ENCODE measurements at regions not wholly inside any gene's neighbourhood (a gene's known extent, or its start where the extent isn't known, plus 50 kb on each side); places are given as distances from the start of the nearest gene placed in this dataset.

DNA sequence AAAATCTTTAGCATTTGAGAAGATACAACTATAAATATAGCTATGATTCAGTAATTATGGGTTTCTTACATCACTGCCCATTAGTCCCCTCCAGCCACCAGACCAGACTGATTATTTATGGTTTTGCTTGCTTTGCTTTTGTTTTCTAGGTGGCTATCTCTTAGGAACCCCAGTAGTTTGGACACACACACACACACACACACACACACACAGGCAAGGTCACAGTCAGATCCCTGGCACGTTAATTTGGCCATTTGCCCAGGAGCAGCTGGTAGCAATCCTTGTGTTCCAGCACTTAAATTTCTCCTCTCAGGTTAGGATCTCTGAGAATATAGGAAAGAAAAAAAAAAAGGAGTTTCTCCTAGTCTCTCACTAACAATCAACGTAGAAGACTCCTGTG, 90.2 kb upstream of the RESF1 start:
- DNase-seq (ENCODE audit: low spot score) (peak; percentile 36), FAIRE-seq (no peak)

DNA sequence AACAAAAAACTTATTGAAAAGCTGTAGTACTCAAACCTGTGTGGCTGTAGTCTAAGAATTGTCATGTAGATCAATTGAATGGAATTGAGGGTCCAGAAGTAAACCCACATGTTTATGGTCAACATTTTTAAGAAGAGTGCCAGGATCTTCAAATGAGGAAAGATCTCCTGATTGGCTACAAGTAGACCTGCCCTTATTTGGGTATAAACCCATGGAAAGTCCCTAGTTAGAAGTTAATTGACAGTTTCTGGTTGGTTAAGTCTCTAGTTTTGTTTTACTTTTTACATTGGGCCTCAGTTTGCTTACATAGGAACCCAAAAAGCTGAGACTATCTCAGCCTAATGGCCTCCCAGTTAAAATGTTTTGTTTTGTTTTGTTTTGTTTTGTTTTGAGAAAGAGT, 91.9 kb upstream of the RESF1 start:
- FAIRE-seq = no peak

GRCh38 chr12:31866523-31866922, 92.7 kb upstream of the RESF1 start:
- DNase-seq (ENCODE audit: low spot score) (no peak), FAIRE-seq (no peak)

More for the DNA sequence above, 91.9 kb upstream of the RESF1 start:
- DNase-seq (ENCODE audit: low spot score) = no peak

DNA sequence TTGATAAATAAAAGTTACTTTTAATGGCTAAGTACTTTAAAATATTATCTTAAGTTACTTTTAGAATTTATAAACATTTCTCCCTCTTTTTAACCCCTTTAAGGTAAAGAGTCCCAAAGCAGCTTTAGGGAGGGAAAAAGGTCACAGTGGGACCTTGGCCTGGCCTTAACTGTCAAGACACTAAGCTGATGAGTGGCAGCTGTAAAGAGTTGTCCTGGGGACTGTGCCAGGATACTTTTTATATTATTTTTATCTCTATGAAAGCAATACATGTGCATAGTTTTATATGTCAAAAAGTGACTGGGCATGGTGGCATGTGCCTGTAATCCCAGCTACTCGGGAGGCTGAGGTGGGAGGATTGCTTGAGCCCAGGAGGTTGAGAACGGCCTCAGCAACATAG, 94.2 kb upstream of the RESF1 start:
- DNase-seq (ENCODE audit: low spot score) = no peak
- no peak for FAIRE-seq

- FAIRE-seq (no peak), DNase-seq (ENCODE audit: low spot score) (no peak)
Measured at GRCh38 chr12:31861360-31861759, 97.9 kb upstream of the RESF1 start.

GRCh38 chr12:31860401-31860800, 98.8 kb upstream of the RESF1 start:
- no peak for DNase-seq (ENCODE audit: low spot score)
- no peak for FAIRE-seq

DNA sequence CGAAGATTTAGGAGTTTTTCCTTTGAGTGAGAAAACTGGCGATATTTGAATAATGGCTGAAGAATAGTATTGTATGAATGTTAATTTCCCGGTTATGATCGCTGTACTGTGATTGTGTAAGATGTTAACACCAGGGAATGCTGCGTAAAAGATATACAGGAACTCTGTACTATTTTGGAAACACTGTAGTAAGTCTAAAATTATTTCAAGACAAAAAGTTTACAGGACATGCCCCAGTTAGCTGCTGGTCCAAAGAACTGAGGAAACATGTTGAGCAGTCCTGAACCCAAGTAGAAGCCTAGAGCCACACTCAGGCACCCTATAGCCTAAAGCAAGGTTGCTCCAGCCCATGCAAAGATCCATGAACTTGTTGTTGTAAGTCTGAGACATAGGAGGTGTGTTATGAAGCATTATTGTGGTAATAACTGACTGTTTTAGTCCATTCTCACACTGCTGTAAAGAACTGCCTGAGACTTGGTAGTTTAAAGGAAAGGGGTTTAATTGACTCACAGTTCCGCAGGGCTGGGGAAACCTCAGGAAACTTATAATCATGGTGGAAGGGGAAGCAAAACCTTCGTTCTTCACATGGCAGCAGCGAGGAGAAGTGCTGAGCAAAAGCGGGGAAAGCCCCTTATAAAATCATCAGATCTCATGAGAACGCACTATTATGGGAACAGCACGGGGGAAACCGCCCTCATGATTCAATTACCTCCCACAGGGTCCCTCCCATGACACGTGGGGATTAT, 99.8 kb upstream of the RESF1 start:
- DNase-seq (ENCODE audit: low spot score) (no peak), FAIRE-seq (no peak)

GRCh38 chr12:31855427-31855826, 103.8 kb upstream of the RESF1 start:
- DNase-seq (ENCODE audit: low spot score) = no peak
- FAIRE-seq = no peak

DNA sequence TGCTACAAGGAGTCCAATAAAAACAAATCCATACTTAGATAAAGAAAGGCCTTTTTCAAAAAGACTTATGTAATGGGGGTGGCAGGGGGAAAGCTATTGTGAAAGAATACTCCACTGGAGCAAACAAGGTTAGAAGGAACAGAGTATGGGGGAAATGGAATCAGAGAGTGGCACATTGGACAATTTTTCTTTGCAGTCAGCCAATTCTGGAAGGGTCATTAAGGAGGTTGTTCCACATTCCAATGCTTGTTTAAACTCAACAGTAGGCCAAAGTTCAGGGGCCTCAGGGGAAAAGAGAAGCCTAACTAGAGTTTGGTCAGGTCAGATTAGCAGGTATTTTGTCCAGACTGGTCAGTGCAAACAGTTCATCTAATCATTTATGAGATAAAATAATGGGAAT, 105.2 kb upstream of the RESF1 start:
- DNase-seq (ENCODE audit: low spot score) (no peak), FAIRE-seq (no peak)

- FAIRE-seq = no peak
Measured at GRCh38 chr12:31853520-31853919, 105.7 kb upstream of the RESF1 start.

GRCh38 chr12:31850268-31850667, 108.9 kb upstream of the RESF1 start:
- FAIRE-seq (no peak), DNase-seq (ENCODE audit: low spot score) (no peak)

More at GRCh38 chr12:31853520-31853919, 105.7 kb upstream of the RESF1 start:
- no peak for DNase-seq (ENCODE audit: low spot score)

GRCh38 chr12:31849090-31849687, 110.0 kb upstream of the RESF1 start:
- no peak for DNase-seq (ENCODE audit: low spot score)

DNA sequence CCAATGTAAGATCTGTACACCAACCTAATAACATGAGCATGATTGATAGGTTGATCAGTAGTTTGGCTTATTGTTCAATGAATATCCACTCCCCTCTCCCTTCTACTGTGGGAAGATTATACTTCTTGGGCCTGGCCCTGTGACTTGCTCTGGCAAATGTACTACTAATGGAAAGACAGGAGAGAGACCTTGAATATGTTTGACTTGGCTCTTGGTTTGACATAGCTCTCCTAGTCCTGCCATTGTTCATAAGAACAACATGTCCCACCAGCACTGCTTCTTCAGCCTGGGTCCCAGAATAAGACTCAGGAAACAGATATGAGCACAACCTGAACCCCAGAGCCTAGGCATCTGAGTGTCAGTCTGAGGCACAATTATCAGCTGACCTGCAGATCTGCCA, 112.8 kb upstream of the RESF1 start:
- DNase-seq (ENCODE audit: low spot score) (no peak), FAIRE-seq (no peak)

More at GRCh38 chr12:31849090-31849687, 110.0 kb upstream of the RESF1 start:
- FAIRE-seq = no peak

DNA sequence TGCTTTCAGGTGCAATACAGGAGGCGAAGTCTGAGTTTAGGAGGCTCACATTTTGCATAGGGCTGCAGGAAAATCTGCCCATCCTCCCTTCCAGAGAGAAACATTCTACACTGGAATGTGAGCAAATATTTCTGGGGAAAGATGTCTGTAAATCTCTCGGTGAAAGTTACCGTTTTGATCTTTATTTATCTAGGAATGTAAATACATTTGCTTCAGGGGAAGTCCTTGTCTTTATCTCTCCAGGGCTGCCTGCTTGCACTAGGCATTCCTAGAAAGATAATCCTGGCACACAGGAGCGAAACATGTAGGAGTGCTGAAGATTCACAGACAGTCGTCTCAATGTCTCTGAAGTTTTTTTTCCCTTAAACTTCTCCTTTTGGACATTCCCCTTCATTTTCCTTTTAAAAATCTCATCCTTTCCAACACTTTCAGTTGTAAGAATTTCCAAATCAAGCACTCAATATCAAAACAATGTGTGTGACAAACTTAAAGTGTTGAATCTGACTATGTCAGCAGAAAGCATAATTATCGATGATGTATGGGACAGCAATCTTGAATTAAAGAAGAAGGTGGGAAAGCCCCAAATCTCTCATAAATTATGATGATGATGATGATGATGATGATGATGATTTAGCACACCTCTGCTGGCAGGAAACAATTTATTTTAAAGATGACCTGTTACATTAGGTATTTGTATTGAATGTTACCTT, 113.4 kb upstream of the RESF1 start:
- DNase-seq (ENCODE audit: low spot score) (no peak), FAIRE-seq (no peak)

- FAIRE-seq = no peak
Measured at GRCh38 chr12:31843398-31844095, 114.7 kb upstream of the AMN1 start.

GRCh38 chr12:31837913-31838312, 109.1 kb upstream of the AMN1 start:
- DNase-seq (ENCODE audit: low spot score) (no peak), FAIRE-seq (no peak)

More at GRCh38 chr12:31843398-31844095, 114.7 kb upstream of the AMN1 start:
- DNase-seq (ENCODE audit: low spot score) = no peak

GRCh38 chr12:31835276-31835882, 106.6 kb upstream of the AMN1 start:
- FAIRE-seq (no peak), DNase-seq (ENCODE audit: low spot score) (no peak)

- FAIRE-seq = no peak
- no peak for DNase-seq (ENCODE audit: low spot score)
Measured at GRCh38 chr12:31834150-31834549, 105.3 kb upstream of the AMN1 start.

DNA sequence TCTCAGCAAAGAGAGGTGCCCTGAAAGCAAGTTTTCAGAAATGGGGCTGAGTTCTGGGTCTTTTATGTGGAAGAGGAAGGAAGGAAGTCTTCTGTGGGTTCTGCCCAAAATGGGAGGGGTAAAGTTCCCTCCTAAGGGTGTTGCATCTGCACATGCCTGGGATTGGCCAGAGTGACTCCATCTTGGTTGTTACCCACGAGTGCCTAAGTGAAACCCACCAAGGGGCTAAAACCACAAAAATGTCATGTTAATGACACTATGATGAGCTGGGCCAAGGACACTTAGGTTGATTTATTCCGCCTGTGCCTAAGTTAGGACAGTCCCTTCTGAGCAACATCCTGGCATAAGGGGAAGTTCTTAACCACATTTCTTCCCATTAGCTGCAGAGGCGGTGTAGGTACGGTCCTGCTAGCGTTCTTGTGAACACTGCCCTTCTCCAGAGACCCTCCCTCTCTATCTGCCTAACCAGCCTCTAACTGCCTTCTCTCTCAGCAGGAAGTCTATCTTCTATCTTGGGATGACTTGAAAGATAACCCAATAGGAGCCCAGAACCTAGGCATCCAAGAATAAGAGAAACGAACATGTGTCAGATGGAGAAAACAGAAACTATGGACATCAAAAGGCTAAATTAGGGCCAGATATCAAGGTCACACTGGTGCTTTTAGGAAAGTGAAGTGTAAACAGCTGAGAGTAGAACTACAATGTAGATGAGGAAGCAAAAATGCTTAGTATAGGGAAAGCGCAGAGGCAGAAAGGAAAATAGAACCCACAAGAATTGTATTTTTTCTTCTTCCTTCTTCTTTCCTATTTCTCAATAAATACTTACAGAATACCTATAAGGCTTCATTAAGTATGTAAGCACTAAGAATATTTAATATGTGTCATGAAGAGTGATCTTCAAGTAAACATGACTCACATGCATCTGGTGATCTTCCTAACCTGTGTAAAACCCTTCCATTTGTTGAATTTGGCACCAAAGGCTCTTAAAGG, 104.2 kb upstream of the AMN1 start:
- DNase-seq (ENCODE audit: low spot score) (no peak), FAIRE-seq (no peak)

DNA sequence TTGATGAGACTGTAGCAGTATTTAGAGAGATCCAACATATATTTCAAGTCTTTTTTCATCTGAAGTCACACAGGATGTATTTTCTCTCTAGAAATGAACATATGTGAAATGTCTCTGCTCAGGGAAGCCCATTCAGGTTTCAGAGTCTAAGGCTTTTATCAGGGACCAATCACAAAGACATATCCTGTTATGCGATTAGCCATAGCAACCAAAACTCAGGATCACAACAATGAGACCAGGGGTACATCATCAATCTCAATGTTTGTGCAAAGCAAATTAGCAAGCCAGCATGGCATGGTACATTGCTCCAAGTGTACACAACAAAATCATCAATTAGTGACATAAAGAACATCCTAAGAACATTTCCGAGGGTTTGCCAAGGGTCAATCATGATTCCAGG, 99.2 kb upstream of the AMN1 start:
- DNase-seq (ENCODE audit: low spot score) (no peak), FAIRE-seq (no peak)

Data from urothelium cell line (cell line).